ENCODE measurements at regions not wholly inside any gene's neighbourhood (a gene's known extent, or its start where the extent isn't known, plus 50 kb on each side); places are given as distances from the start of the nearest gene placed in this dataset.

- TF ChIP-seq POLR2A (IDR thresholded peaks at IDR 0.05) (no peak), CTCF (IDR thresholded peaks at IDR 0.05) (no peak)
Observed at GRCh38 chr5:84709075-84709474, 324.4 kb upstream of the EDIL3 start.
